ENCODE measurements at regions not wholly inside any gene's neighbourhood (a gene's known extent, or its start where the extent isn't known, plus 50 kb on each side); places are given as distances from the start of the nearest gene placed in this dataset.

DNA sequence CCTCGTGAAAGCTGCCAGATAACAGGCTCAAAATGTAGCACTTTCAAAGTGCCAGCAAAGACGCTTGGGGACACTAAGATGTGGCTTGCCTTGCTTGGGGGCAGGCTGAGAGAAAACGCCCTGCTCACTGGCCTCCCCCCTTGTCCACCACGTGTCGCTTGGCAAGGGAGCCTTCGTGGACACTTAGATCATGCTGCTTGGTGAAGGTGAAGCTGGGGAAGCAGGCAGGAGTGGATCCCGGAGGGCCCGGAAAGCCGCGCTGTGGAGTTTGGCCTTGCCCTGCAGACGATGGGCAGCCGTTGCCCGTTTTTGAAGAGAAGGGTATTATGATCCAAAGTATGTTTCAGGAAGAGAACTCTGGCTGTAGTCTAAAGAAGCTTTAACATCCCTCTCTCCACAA is 53.4 kb upstream of the BDKRB2 start:
- no peak for DNase-seq (ENCODE audit: low spot score)
- no peaks in the 10 kb centered on the region for H3K9me3 ChIP-seq (ENCODE audit: low read depth)
- H3K36me3 Mint-ChIP-seq: no peaks in the 10 kb centered on the region
- no peaks in the 10 kb centered on the region for H3K27me3 Mint-ChIP-seq (ENCODE audit: insufficient read depth, low read depth)
- H3K79me2 ChIP-seq (ENCODE audit: low read depth): no peaks in the 10 kb centered on the region
- H3K27ac Mint-ChIP-seq: no peak overlapping the region
- H3F3A ChIP-seq (ENCODE audit: low read depth): no peaks in the 10 kb centered on the region
- no peaks in the 10 kb centered on the region for H3K9me3 Mint-ChIP-seq
- no peaks in the 10 kb centered on the region for H4K20me1 ChIP-seq (ENCODE audit: low read depth)
- H3K36me3 ChIP-seq: no peaks in the 10 kb centered on the region
- H3K27me3 ChIP-seq: no peaks in the 10 kb centered on the region
- no peak overlapping the region for H3K27ac ChIP-seq
- no peak overlapping the region for H3K4me2 ChIP-seq
- TF ChIP-seq EZH2 (IDR thresholded peaks at IDR 0.05) (no peak), EZH2phosphoT487 (IDR thresholded peaks at IDR 0.05) (no peak)
- TF ChIP-seq, protein P1, sequence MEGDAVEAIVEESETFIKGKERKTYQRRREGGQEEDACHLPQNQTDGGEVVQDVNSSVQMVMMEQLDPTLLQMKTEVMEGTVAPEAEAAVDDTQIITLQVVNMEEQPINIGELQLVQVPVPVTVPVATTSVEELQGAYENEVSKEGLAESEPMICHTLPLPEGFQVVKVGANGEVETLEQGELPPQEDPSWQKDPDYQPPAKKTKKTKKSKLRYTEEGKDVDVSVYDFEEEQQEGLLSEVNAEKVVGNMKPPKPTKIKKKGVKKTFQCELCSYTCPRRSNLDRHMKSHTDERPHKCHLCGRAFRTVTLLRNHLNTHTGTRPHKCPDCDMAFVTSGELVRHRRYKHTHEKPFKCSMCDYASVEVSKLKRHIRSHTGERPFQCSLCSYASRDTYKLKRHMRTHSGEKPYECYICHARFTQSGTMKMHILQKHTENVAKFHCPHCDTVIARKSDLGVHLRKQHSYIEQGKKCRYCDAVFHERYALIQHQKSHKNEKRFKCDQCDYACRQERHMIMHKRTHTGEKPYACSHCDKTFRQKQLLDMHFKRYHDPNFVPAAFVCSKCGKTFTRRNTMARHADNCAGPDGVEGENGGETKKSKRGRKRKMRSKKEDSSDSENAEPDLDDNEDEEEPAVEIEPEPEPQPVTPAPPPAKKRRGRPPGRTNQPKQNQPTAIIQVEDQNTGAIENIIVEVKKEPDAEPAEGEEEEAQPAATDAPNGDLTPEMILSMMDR (IDR thresholded peaks at IDR 0.05): no peak
- H2AFZ ChIP-seq (replicated peaks): peak overlapping the region; percentile 50
- H3K4me1 Mint-ChIP-seq: no peaks in the 10 kb centered on the region
- no peak overlapping the region for H3K4me3 Mint-ChIP-seq
- no peak overlapping the region for H3K9ac ChIP-seq
- no peak overlapping the region for H3K4me3 ChIP-seq
- H3K4me1 ChIP-seq: no peaks in the 10 kb centered on the region

DNA sequence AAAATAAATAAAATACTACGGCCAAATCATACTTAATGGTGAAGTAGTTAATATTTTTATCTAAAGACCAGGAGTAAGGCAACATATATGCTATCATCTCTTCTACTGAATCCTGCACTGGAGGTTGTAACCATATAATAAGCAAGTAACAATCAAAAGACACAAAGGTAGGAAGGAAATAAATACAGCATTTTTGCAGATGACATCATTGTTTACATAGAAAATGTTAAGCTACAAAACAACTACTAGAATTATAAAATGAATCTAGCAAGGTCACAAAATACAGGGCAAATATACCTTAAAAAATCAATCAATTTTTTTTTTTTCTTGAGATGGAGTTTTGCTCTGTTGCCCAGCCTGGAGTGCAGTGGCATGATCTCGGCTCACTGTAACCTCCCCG is 51.6 kb upstream of the BDKRB2 start:
- Mint-ChIP-seq H3K36me3 (no peaks in the 10 kb centered on the region), H3K4me3 (no peak overlapping the region), H3K9me3 (no peaks in the 10 kb centered on the region), H3K27ac (no peak overlapping the region), H3K4me1 (no peaks in the 10 kb centered on the region), H3K27me3 (ENCODE audit: insufficient read depth, low read depth) (no peaks in the 10 kb centered on the region)
- no peak overlapping the region for H3K4me2 ChIP-seq
- DNase-seq (ENCODE audit: low spot score): no peak
- H3K36me3 ChIP-seq: no peaks in the 10 kb centered on the region
- no peaks in the 10 kb centered on the region for H3F3A ChIP-seq (ENCODE audit: low read depth)
- H3K9ac ChIP-seq: no peak overlapping the region
- H3K79me2 ChIP-seq (ENCODE audit: low read depth): no peaks in the 10 kb centered on the region
- no peak for TF ChIP-seq EZH2 (IDR thresholded peaks at IDR 0.05)
- no peak for TF ChIP-seq EZH2phosphoT487 (IDR thresholded peaks at IDR 0.05)
- TF ChIP-seq, protein P1 (IDR thresholded peaks at IDR 0.05): no peak
- H3K9me3 ChIP-seq (ENCODE audit: low read depth): no peaks in the 10 kb centered on the region
- H3K4me3 ChIP-seq: no peak overlapping the region
- H2AFZ ChIP-seq (replicated peaks): no peak overlapping the region
- H3K4me1 ChIP-seq: no peaks in the 10 kb centered on the region
- H4K20me1 ChIP-seq (ENCODE audit: low read depth): no peaks in the 10 kb centered on the region
- no peak overlapping the region for H3K27ac ChIP-seq
- H3K27me3 ChIP-seq: no peaks in the 10 kb centered on the region
